SK-N-SH treated with all-trans-retinoic acid at 6 μM for 48 hours (cell line): ENCODE measurements at regions not wholly inside any gene's neighbourhood (a gene's known extent, or its start where the extent isn't known, plus 50 kb on each side); places are given as distances from the start of the nearest gene placed in this dataset.

Experiments
- ATAC-seq: fragments of 200-7000 bp; cut with Tn5 transposase; 3 replicates; pipeline ENCODE4 v1.9.1; 2020; ENCODE audit warnings: mild to moderate bottlenecking, moderate library complexity
- ARNTL ChIP-seq: fragments of 450-650 bp; formaldehyde crosslinking; IDR thresholded peaks from 2 replicates; pipeline ENCODE4 v1.5.0; 2020; ENCODE audit warnings: low read depth, mild to moderate bottlenecking, moderate library complexity, borderline replicate concordance
- BACH2 ChIP-seq: fragments of 250-450 bp; sonication (Bioruptor Pico); IDR thresholded peaks from 2 replicates; pipeline ENCODE4 v1.9.0; 2021; ENCODE audit warnings: mild to moderate bottlenecking, borderline replicate concordance
- CREB5 ChIP-seq: fragments of 250-450 bp; sonication (Bioruptor Pico); IDR thresholded peaks from 2 replicates; pipeline ENCODE4 v1.5.1; 2020; ENCODE audit warnings: low read depth, mild to moderate bottlenecking, moderate library complexity
- CSDC2 ChIP-seq: fragments of 250-450 bp; sonication (Bioruptor Pico); IDR thresholded peaks from 2 replicates; pipeline ENCODE4 v1.5.0; 2020; ENCODE audit warnings: mild to moderate bottlenecking, moderate library complexity
- CSRNP3 ChIP-seq: fragments of 250-450 bp; sonication (Bioruptor Pico); IDR thresholded peaks from 2 replicates; pipeline ENCODE4 v1.5.1; 2021; ENCODE audit warnings: mild to moderate bottlenecking, moderate library complexity
- ESRRG ChIP-seq: fragments of 250-450 bp; sonication (Bioruptor Pico); IDR thresholded peaks from 2 replicates; pipeline ENCODE4 v1.6.1; 2021; ENCODE audit warnings: mild to moderate bottlenecking
- GLIS3 ChIP-seq: fragments of 250-450 bp; sonication (Bioruptor Pico); IDR thresholded peaks from 2 replicates; pipeline ENCODE4 v1.5.0; 2020; ENCODE audit warnings: mild to moderate bottlenecking, moderate library complexity
- ISL1 ChIP-seq: fragments of 250-450 bp; sonication (Bioruptor Pico); IDR thresholded peaks from 2 replicates; pipeline ENCODE4 v2.1.2; 2022; ENCODE audit warnings: mild to moderate bottlenecking, moderate library complexity
- OSR1 ChIP-seq: fragments of 250-450 bp; sonication (Bioruptor Pico); IDR thresholded peaks from 2 replicates; pipeline ENCODE4 v1.8.0; 2022; ENCODE audit warnings: moderate library complexity, mild to moderate bottlenecking, inconsistent platforms
- POU6F1 ChIP-seq: fragments of 250-450 bp; sonication (Bioruptor Pico); IDR thresholded peaks from 2 replicates; pipeline ENCODE4 v1.8.0; 2021; ENCODE audit warnings: low read depth, mild to moderate bottlenecking, moderate library complexity, borderline replicate concordance
- PPARA ChIP-seq: fragments of 250-450 bp; sonication (Bioruptor Pico); IDR thresholded peaks from 2 replicates; pipeline ENCODE4 v1.5.0; 2020; ENCODE audit warnings: mild to moderate bottlenecking, borderline replicate concordance
- RARB ChIP-seq: fragments of 250-450 bp; sonication (Bioruptor Pico); IDR thresholded peaks from 2 replicates; pipeline ENCODE4 v1.8.0; 2021; ENCODE audit warnings: mild to moderate bottlenecking, moderate library complexity
- SNAI2 ChIP-seq: fragments of 250-450 bp; sonication (Bioruptor Pico); IDR thresholded peaks from 2 replicates; pipeline ENCODE4 v1.5.0; 2020; ENCODE audit warnings: mild to moderate bottlenecking, moderate library complexity
- TCF4 ChIP-seq: fragments of 250-450 bp; sonication (Bioruptor Pico); IDR thresholded peaks from 2 replicates; pipeline ENCODE4 v1.8.0; 2021; ENCODE audit warnings: mild to moderate bottlenecking, moderate library complexity, borderline replicate concordance
- TOX ChIP-seq: fragments of 250-450 bp; sonication (Bioruptor Pico); IDR thresholded peaks from 2 replicates; pipeline ENCODE4 v1.8.0; 2021; ENCODE audit warnings: mild to moderate bottlenecking, moderate library complexity, borderline replicate concordance
- ZC3H10 ChIP-seq: fragments of 250-450 bp; sonication (Bioruptor Pico); IDR thresholded peaks from 2 replicates; pipeline ENCODE4 v1.5.1; 2021; ENCODE audit warnings: mild to moderate bottlenecking, moderate library complexity
- ZFP3 ChIP-seq: fragments of 250-450 bp; sonication (Bioruptor Pico); IDR thresholded peaks from 2 replicates; pipeline ENCODE4 v1.5.0; 2020; ENCODE audit warnings: mild to moderate bottlenecking, moderate library complexity
- ZFP30 ChIP-seq: fragments of 450-650 bp; formaldehyde crosslinking; IDR thresholded peaks from 2 replicates; pipeline ENCODE4 v1.5.0; 2022; ENCODE audit warnings: mild to moderate bottlenecking, moderate library complexity
- ZNF565 ChIP-seq: fragments of 450-650 bp; formaldehyde crosslinking; conservative IDR thresholded peaks from 2 replicates; pipeline ENCODE4 v1.5.0; 2020; ENCODE audit warnings: low read depth, mild to moderate bottlenecking, moderate library complexity
- ZNF8 ChIP-seq: fragments of 450-650 bp; formaldehyde crosslinking; IDR thresholded peaks from 2 replicates; pipeline ENCODE4 v1.5.0; 2020; ENCODE audit warnings: mild to moderate bottlenecking, moderate library complexity
- TF ChIP-seq, protein P1 (sequence below): fragments of 250-450 bp; sonication (Bioruptor Pico); IDR thresholded peaks from 2 replicates; pipeline ENCODE4 v1.5.0; 2020; ENCODE audit warnings: mild to moderate bottlenecking, moderate library complexity

DNA sequence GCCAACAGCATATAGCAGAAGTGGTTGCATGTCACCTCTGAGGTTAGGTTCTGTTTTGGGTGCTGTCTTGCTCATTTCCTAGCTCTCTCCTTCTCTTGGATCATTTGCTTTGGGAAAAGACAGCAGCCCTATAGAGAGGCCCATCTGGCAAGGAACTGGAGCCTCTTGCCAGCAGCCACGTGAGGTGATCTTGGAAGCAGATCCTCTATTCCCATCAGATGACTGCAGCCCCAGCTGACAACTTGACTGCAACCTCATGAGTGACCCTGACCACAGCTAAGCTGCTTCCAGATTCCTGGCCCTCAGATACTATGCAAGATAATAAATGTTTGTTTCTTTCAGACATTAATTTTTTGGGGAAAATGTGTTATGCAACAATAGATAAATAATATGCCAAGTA is 213.3 kb upstream of the HS3ST4 start:
- no peak for TF ChIP-seq PPARA (CRISPR knock-in tag)
- no peak for TF ChIP-seq CSDC2 (CRISPR knock-in tag)
- no peak for TF ChIP-seq TCF4 (CRISPR knock-in tag)
- no peak for TF ChIP-seq ZNF8 (CRISPR knock-in tag)
- no peak for TF ChIP-seq ZFP3
- TF ChIP-seq OSR1 (CRISPR knock-in tag), result no peak
- TF ChIP-seq GLIS3 (CRISPR knock-in tag), result no peak
- TF ChIP-seq ISL1 (CRISPR knock-in tag), result no peak
- TF ChIP-seq, protein P1, sequence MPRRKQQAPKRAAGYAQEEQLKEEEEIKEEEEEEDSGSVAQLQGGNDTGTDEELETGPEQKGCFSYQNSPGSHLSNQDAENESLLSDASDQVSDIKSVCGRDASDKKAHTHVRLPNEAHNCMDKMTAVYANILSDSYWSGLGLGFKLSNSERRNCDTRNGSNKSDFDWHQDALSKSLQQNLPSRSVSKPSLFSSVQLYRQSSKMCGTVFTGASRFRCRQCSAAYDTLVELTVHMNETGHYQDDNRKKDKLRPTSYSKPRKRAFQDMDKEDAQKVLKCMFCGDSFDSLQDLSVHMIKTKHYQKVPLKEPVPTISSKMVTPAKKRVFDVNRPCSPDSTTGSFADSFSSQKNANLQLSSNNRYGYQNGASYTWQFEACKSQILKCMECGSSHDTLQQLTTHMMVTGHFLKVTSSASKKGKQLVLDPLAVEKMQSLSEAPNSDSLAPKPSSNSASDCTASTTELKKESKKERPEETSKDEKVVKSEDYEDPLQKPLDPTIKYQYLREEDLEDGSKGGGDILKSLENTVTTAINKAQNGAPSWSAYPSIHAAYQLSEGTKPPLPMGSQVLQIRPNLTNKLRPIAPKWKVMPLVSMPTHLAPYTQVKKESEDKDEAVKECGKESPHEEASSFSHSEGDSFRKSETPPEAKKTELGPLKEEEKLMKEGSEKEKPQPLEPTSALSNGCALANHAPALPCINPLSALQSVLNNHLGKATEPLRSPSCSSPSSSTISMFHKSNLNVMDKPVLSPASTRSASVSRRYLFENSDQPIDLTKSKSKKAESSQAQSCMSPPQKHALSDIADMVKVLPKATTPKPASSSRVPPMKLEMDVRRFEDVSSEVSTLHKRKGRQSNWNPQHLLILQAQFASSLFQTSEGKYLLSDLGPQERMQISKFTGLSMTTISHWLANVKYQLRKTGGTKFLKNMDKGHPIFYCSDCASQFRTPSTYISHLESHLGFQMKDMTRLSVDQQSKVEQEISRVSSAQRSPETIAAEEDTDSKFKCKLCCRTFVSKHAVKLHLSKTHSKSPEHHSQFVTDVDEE (CRISPR knock-in tag), result no peak
- no peak for TF ChIP-seq CSRNP3 (CRISPR knock-in tag)
- TF ChIP-seq ESRRG (CRISPR knock-in tag), result no peak
- no peak for TF ChIP-seq ARNTL (CRISPR knock-in tag)
- TF ChIP-seq SNAI2 (CRISPR knock-in tag), result no peak
- no peak for TF ChIP-seq TOX (CRISPR knock-in tag)
- no peak for TF ChIP-seq ZFP30 (CRISPR knock-in tag)
- no peak for TF ChIP-seq ZNF565 (CRISPR knock-in tag)
- ATAC-seq, result no peak

GRCh38 chr16:25464058-25464457 is 206.4 kb upstream of the ZKSCAN2 start:
- no peak for ATAC-seq

GRCh38 chr16:25449802-25450201 is 192.2 kb upstream of the ZKSCAN2 start:
- ATAC-seq, result no peak
- no peak for TF ChIP-seq TOX (CRISPR knock-in tag)
- no peak for TF ChIP-seq ARNTL (CRISPR knock-in tag)
- no peak for TF ChIP-seq PPARA (CRISPR knock-in tag)
- TF ChIP-seq TCF4 (CRISPR knock-in tag), result no peak
- no peak for TF ChIP-seq BACH2 (CRISPR knock-in tag)
- no peak for TF ChIP-seq GLIS3 (CRISPR knock-in tag)
- TF ChIP-seq POU6F1 (CRISPR knock-in tag), result no peak
- no peak for TF ChIP-seq ZC3H10 (CRISPR knock-in tag)
- no peak for TF ChIP-seq ZNF565 (CRISPR knock-in tag)
- TF ChIP-seq CREB5 (CRISPR knock-in tag), result no peak
- TF ChIP-seq RARB, result no peak
- no peak for TF ChIP-seq ZFP3
- no peak for TF ChIP-seq SNAI2 (CRISPR knock-in tag)
- TF ChIP-seq, protein P1 (CRISPR knock-in tag), result no peak
- TF ChIP-seq, all 23 proteins: peak for 0

More at GRCh38 chr16:25464058-25464457, 206.4 kb upstream of the ZKSCAN2 start:
- TF ChIP-seq ESRRG (CRISPR knock-in tag), result no peak
- no peak for TF ChIP-seq POU6F1 (CRISPR knock-in tag)
- TF ChIP-seq ZNF8 (CRISPR knock-in tag), result no peak
